SU-DHL-6 (cell line): ENCODE measurements at regions not wholly inside any gene's neighbourhood (a gene's known extent, or its start where the extent isn't known, plus 50 kb on each side); places are given as distances from the start of the nearest gene placed in this dataset.

ENCODE experiments used
- H2AFZ ChIP-seq: fragments of 200-600 bp; sonication (generic); 2 replicates; pipeline ENCODE4 v1.6.1; 2014; ENCODE audit warnings: low read depth, mild to moderate bottlenecking, moderate library complexity, mixed read lengths, antibody characterized with exemption, low read length; ENCODE audit not compliant: severe bottlenecking
- H3F3A ChIP-seq: fragments of 200-600 bp; shearing (Covaris generic); 2 replicates; pipeline ENCODE4 v1.6.0; 2016; ENCODE audit warnings: antibody characterized with exemption, mild to moderate bottlenecking; ENCODE audit not compliant: insufficient read depth
- H3K27ac ChIP-seq: fragments of 200-600 bp; sonication (generic); 2 replicates; pipeline ENCODE4 v1.5.1; 2016; ENCODE audit warnings: low read depth, mild to moderate bottlenecking, low read length, moderate library complexity, mixed read lengths
- H3K27me3 ChIP-seq: fragments of 200-600 bp; sonication (generic), shearing (Covaris generic); 2 replicates; pipeline ENCODE4 v1.6.0; 2014; ENCODE audit warnings: mild to moderate bottlenecking, low read length
- H3K36me3 ChIP-seq: fragments of 200-600 bp; sonication (generic); 2 replicates; pipeline ENCODE4 v1.6.1; 2014; ENCODE audit warnings: mild to moderate bottlenecking, low read length, mixed read lengths
- H3K4me2 ChIP-seq: fragments of 300-600, 200-600 bp; shearing (Covaris generic), sonication (generic); 2 replicates; pipeline ENCODE4 v1.6.0; 2014; ENCODE audit warnings: low read length, low read depth, mild to moderate bottlenecking; ENCODE audit not compliant: poor library complexity, severe bottlenecking
- H3K4me3 ChIP-seq: fragments of 200-600 bp; sonication (generic); 2 replicates; pipeline ENCODE4 v1.5.1; 2014; ENCODE audit warnings: antibody characterized with exemption, low read length, mild to moderate bottlenecking, mixed read lengths; ENCODE audit not compliant: insufficient read depth, poor library complexity, severe bottlenecking
- H3K79me2 ChIP-seq: fragments of 200-600 bp; sonication (generic); 2 replicates; pipeline ENCODE4 v1.6.1; 2014; ENCODE audit warnings: mild to moderate bottlenecking, low read length, moderate library complexity; ENCODE audit not compliant: insufficient read depth
- H3K9ac ChIP-seq: fragments of 200-600 bp; sonication (generic); 2 replicates; pipeline ENCODE4 v1.7.0; 2014; ENCODE audit warnings: mild to moderate bottlenecking, low read length
- H3K9me2 ChIP-seq: fragments of 200-600 bp; sonication (generic); replicated peaks from 2 replicates; pipeline ENCODE4 v1.6.1; 2014; ENCODE audit warnings: low read length; ENCODE audit not compliant: insufficient read depth
- H3K9me3 ChIP-seq: fragments of 200-600 bp; sonication (generic); 2 replicates; pipeline ENCODE4 v1.6.1; 2014; ENCODE audit warnings: low read length, mixed read lengths; ENCODE audit not compliant: insufficient read depth
- H4K20me1 ChIP-seq: fragments of 200-600 bp; sonication (generic); 2 replicates; pipeline ENCODE4 v1.6.1; 2014; ENCODE audit warnings: low read depth, mild to moderate bottlenecking, antibody characterized with exemption, low read length, moderate library complexity, mixed read lengths
- EZH2phosphoT487 ChIP-seq: fragments of 200-600 bp; sonication (generic), shearing (Covaris generic); conservative IDR thresholded peaks from 2 replicates; pipeline ENCODE4 v1.6.1; 2018; ENCODE audit warnings: mild to moderate bottlenecking, antibody characterized with exemption, low read length, moderate library complexity, mixed read lengths
- TF ChIP-seq, protein P1 (sequence below): fragments of 200-600 bp; sonication (generic); IDR thresholded peaks from one replicate; pipeline ENCODE4 v1.5.1; 2017; ENCODE audit warnings: antibody characterized with exemption, mild to moderate bottlenecking, low read length, moderate library complexity; ENCODE audit not compliant: insufficient read depth, poor library complexity, severe bottlenecking

DNA sequence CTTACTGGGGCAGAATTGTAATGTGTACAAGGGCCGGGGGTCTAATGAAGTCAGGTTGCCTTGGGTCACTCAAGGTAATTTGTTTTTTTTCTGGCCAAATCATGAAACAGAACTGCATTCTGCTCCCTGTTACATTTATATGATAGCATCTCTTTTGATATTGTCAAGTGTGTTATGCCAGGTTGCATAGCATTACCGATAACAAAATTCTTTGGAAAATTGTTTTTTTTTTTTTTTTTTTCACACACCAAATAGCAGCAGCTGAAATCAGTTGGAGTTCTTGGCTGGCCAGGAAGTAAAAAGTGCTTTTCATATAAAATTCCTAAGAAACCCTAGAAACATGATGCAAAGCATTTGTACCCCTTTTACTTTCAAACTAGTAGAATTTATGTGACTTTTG lies 282.6 kb upstream of the FN1 start:
- H3K79me2 ChIP-seq = no peaks in the 10 kb centered on the region
- no peak overlapping the region for H3K9ac ChIP-seq
- TF ChIP-seq, protein P1, sequence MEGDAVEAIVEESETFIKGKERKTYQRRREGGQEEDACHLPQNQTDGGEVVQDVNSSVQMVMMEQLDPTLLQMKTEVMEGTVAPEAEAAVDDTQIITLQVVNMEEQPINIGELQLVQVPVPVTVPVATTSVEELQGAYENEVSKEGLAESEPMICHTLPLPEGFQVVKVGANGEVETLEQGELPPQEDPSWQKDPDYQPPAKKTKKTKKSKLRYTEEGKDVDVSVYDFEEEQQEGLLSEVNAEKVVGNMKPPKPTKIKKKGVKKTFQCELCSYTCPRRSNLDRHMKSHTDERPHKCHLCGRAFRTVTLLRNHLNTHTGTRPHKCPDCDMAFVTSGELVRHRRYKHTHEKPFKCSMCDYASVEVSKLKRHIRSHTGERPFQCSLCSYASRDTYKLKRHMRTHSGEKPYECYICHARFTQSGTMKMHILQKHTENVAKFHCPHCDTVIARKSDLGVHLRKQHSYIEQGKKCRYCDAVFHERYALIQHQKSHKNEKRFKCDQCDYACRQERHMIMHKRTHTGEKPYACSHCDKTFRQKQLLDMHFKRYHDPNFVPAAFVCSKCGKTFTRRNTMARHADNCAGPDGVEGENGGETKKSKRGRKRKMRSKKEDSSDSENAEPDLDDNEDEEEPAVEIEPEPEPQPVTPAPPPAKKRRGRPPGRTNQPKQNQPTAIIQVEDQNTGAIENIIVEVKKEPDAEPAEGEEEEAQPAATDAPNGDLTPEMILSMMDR = no peak
- no peak for TF ChIP-seq EZH2phosphoT487
- no peak overlapping the region for H3K27ac ChIP-seq
- H4K20me1 ChIP-seq = no peaks in the 10 kb centered on the region
- H3K4me3 ChIP-seq = no peak overlapping the region
- no peak overlapping the region for H2AFZ ChIP-seq
- H3K27me3 ChIP-seq = no peaks in the 10 kb centered on the region
- no peak overlapping the region for H3K4me2 ChIP-seq
- H3K36me3 ChIP-seq = no peaks in the 10 kb centered on the region
- H3F3A ChIP-seq = no peaks in the 10 kb centered on the region
- H3K9me3 ChIP-seq = no peaks in the 10 kb centered on the region
- no peaks in the 10 kb centered on the region for H3K9me2 ChIP-seq

DNA sequence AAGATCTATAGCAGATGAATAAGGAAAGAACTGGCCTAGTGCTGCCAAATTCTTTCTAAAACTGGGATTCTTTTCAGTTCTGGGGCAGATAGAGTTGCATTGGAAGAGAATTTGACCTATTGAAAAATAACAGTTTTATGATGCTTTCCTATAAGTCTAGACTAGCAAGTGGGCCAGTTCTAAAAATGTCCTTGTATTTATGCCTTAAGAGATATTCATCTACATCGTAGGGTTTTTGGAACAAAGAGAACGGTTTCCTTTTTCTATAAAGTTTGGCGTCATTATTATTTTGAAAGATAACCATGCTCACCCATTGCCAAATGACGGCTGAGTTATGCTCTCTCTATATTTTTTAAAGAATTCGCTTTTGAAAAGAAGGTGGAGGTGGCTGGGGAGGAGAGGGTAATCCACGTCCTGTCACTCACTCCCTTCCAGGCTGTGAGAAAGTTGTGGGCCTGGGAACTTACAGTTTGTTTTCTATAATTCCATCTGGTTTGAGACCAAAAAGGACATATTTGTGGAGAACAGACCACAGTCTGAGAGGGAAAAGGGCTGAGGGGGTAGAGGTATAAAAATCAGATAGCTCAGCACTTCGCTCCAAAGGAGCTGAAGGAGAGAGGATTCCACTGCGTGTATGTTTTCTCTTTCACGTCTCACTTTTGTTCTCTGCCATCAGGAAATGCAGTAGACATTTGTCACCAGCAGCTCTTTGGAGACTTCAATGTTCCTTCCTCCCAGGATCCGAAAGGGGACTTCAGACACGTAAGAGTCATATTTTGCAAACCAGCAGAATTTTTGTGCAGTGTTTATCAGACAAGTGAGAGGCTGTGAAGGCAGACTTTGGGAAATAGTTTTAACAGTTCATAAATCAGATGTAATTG lies 281.9 kb upstream of the FN1 start:
- Histone ChIP-seq H3K27ac (no peak overlapping the region), H3K9me3 (no peaks in the 10 kb centered on the region), H3K36me3 (no peaks in the 10 kb centered on the region), H4K20me1 (no peaks in the 10 kb centered on the region), H3K79me2 (no peaks in the 10 kb centered on the region), H3F3A (no peaks in the 10 kb centered on the region), H3K4me3 (no peak overlapping the region), H2AFZ (no peak overlapping the region), H3K9me2 (no peaks in the 10 kb centered on the region), H3K9ac (no peak overlapping the region), H3K27me3 (no peaks in the 10 kb centered on the region), H3K4me2 (no peak overlapping the region)
- TF ChIP-seq, protein P1 = no peak
- TF ChIP-seq EZH2phosphoT487 = no peak

DNA sequence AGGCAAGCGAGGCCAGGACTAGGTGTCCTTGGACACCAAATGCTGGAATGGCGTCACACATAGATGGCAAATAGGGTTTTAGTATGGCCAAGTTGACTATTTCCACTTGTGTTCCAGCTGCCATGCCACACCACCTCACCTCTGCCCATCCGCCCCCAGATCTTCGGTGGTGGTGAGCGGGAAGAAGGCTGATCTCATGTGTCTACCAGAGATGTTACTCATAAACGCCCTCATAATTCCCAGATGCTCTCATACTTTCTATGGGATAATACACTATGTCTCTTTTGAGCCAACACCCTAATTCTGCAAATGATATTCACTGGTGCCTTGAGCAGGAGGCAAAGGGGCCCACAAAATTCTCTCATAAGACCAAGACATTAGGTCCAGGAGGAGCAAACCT lies 281.1 kb upstream of the FN1 start:
- H3K4me2 ChIP-seq = no peak overlapping the region
- H3K9me2 ChIP-seq = no peaks in the 10 kb centered on the region
- H3K27ac ChIP-seq = no peak overlapping the region
- no peaks in the 10 kb centered on the region for H4K20me1 ChIP-seq
- no peaks in the 10 kb centered on the region for H3F3A ChIP-seq
- no peaks in the 10 kb centered on the region for H3K27me3 ChIP-seq
- TF ChIP-seq, protein P1 = no peak
- TF ChIP-seq EZH2phosphoT487 = no peak
- H2AFZ ChIP-seq = no peak overlapping the region
- no peaks in the 10 kb centered on the region for H3K9me3 ChIP-seq
- H3K36me3 ChIP-seq = no peaks in the 10 kb centered on the region
- no peak overlapping the region for H3K4me3 ChIP-seq
- H3K79me2 ChIP-seq = no peaks in the 10 kb centered on the region
- H3K9ac ChIP-seq = no peak overlapping the region
